Testis (tissue), 2 donors: ENCODE measurements at regions not wholly inside any gene's neighbourhood (a gene's known extent, or its start where the extent isn't known, plus 50 kb on each side); places are given as distances from the start of the nearest gene placed in this dataset.

ENCODE experiments used
- DNase-seq: peaks from one replicate; pipeline ENCODE4 v3.0.0-alpha.2; 2019
- H3K27ac ChIP-seq, 2 donors: fragments of 200-600 bp; sonication (generic); one replicate each; pipeline ENCODE4 v1.5.1; 2019
- H3K27me3 ChIP-seq: fragments of 200-600 bp; sonication (generic); one replicate; pipeline ENCODE4 v1.5.1; 2019
- H3K36me3 ChIP-seq: fragments of 200-600 bp; sonication (generic); one replicate; pipeline ENCODE4 v1.5.1; 2017; ENCODE audit warnings: low read depth; ENCODE audit errors: missing control alignments
- H3K4me1 ChIP-seq: fragments of 200-600 bp; sonication (generic); one replicate; pipeline ENCODE4 v1.5.1; 2019
- H3K4me3 ChIP-seq, 2 donors: fragments of 200-600 bp; sonication (generic); one replicate each; pipeline ENCODE4 v1.5.1; 2017 to 2019
- H3K9me3 ChIP-seq: fragments of 200-600 bp; sonication (generic); one replicate; pipeline ENCODE4 v1.5.1; 2017
- CTCF ChIP-seq, 3 experiments: fragments of 450-650 bp in 2 of 3; fragments of 200-600 bp in 1 of 3; sonication (generic) in 1 of 3; IDR thresholded peaks; one replicate each; pipeline ENCODE4 v1.5.1; 2016 to 2019; ENCODE audit warnings: antibody characterized with exemption in 3 of 3, mild to moderate bottlenecking in 2 of 3, moderate library complexity in 1 of 3
- POLR2A ChIP-seq: fragments of 450-650 bp; IDR thresholded peaks from one replicate; pipeline ENCODE4 v1.6.1; 2017; ENCODE audit warnings: antibody characterized with exemption, mild to moderate bottlenecking, moderate library complexity
- WGBS, 2 donors: methylation state at CpG; one replicate each; pipeline ENCODE4 v1.1.5; 2018; 5-methylcytosine and 5-hydroxymethylcytosine counted together
- intact Hi-C: fragments of 100-400 bp; cut with DNase I; formaldehyde crosslinking; loops from one replicate; pipeline ENCODE4 v1.15.1; 2023; ENCODE audit warnings: low total_unique reads

DNA sequence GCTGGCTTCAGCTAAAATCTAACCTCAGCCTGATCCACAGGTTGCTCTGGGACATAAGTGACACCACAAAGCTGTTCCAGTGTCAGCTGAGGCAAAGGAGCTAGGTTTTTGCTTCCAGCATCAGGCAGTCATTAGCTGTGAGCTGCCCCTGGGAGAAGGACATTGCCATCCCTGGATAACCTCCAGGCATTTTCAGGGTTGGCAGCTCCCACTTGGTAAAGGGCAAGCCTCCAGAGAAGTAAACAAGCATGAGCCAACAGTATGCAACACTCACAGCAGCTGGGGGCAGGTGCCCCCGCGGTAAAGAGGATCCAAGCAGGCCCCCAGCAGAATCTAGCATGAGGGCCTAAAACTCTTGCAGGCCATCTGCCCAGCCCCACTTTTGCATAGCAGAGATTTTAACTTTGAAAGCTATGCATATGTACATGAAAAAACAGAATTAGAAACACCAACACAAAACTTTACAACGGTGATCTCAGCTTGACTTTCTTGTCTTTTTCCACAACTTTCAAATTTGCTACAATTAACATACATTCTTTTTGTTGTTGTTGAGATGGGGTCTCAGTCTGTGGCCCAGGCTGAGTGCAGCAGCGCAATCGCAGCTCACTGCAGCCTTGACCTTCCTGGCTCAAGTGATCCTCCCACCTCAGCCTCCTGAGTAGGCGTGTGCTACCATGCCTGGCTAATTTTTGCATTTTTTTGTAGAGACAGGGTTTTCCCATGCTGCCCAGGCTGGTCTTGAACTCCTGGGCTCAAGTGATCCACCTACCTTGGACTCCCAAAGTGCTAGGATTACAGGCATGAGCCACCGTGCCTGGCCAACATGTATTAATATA lies 83.8 kb upstream of the TPM1 start:
- no peak for TF ChIP-seq CTCF (IDR thresholded peaks at IDR 0.05)
- no peak for TF ChIP-seq POLR2A
- Histone ChIP-seq H3K27ac (peak overlapping the region in 1 of 2 donors; percentile 14), H3K4me1 (peaks cover 10% of the 10 kb centered on the region), H3K27me3 (no peaks in the 10 kb centered on the region), H3K36me3 (no peaks in the 10 kb centered on the region), H3K9me3 (no peaks in the 10 kb centered on the region), H3K4me3 (no peak overlapping the region)
- DNase-seq, result peak; percentile 26
- 51 to 63% methylated on average over 7 of the region's 7 CpGs for WGBS, 2 donors
- intact Hi-C loops, result no loop called here

DNA sequence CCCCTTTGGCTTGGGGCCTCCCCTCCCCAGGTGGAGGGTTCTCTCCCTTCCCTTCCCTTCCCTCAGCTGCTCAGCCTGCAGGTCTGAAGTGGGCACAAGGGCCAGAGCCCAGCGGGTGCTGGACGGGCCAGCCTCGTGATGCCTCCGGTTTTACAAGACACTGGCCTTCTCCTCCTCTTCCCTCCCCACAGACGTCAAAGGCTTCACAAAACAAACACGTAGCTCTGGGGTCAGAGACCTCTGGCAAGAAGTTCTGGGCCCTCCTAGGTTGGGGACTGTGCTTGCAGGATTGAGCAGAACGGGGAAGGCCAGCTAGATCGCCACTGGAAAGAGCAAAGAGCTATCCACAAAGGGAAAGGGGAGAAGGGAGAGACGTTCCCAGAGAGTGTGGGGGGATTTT lies 81.4 kb upstream of the TPM1 start:
- H3K27me3 ChIP-seq, result no peaks in the 10 kb centered on the region
- no peak overlapping the region for H3K4me3 ChIP-seq
- no peaks in the 10 kb centered on the region for H3K9me3 ChIP-seq
- 79 to 86% methylated on average over 6 to 9 of the region's 9 CpGs for WGBS, 2 donors
- H3K4me1 ChIP-seq, result peaks cover 10% of the 10 kb centered on the region
- intact Hi-C loops, result no loop called here
- no peak for DNase-seq
- TF ChIP-seq POLR2A, result no peak
- TF ChIP-seq CTCF (IDR thresholded peaks at IDR 0.05), result no peak
- no peaks in the 10 kb centered on the region for H3K36me3 ChIP-seq
- no peak overlapping the region for H3K27ac ChIP-seq

DNA sequence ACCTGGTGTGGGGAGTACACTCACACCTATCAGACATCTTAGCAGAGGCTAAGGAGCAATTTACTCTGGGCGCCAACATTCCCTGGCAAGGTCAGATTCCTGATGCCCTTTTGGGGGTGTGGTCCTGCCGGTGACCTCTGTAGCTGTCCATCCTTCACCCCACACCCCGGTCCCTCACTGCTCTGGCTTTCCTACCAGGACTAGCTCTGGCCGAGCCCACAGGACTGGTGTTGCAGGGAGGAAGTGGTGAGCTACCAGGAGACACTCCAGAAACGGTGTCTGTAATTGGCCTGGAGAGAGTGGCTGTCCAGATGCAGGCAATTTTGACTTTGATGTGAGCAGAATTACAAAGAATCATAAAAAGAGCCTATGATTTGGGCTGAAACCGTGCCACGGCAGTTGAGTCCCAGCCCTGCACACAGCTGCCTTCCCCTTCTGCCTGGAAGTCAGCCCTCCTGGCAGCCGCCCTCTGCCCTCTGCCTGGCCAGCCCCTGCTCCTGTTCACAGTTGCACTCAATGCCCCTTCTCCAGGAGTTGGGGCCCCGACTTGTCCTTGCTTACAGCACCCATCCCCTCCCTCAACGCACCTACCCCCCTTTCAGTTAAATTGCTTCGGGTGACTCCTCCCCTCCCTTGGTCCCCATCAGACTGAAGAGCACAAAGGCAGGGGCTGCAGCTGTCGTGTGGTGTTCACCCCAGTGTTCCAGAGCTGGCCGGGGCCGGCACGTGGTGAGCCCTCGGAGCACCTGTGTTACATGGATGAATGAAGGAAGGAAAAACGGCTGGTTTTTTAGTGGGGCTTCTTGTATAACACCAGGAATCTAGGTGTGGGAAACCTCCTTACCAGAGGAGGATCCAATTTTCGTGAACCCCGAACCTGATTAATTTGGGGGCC lies 80.2 kb upstream of the TPM1 start:
- DNase-seq, result no peak
- intact Hi-C loops, result no loop called here
- TF ChIP-seq CTCF (IDR thresholded peaks at IDR 0.05) (no peak), POLR2A (no peak)
- Histone ChIP-seq H3K27ac (no peak overlapping the region), H3K36me3 (no peaks in the 10 kb centered on the region), H3K4me1 (peaks cover 10% of the 10 kb centered on the region), H3K4me3 (no peak overlapping the region), H3K9me3 (no peaks in the 10 kb centered on the region), H3K27me3 (no peaks in the 10 kb centered on the region)
- 87 to 88% methylated on average over 19 of the region's 19 CpGs for WGBS, 2 donors

DNA sequence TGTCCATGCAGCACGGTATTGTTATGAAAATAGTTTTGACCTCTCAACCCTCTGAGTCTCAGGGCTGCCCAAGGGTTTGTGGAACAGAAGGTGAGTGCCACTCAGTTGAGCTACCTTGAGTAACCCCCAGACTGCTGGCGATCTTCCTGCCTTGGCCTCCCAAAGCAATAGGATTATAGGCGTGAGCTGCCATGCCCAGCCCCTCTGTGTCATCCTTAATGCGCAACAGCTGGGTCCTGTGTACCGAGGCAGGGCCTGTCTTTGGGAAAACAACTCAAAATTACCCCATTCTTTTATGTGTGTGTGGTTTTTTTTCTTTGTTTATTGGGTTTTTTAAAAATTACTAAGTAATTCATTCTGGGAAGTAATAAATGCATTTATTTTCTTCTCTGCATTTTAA lies 78.3 kb upstream of the TPM1 start:
- intact Hi-C loops, result no loop called here
- TF ChIP-seq CTCF (IDR thresholded peaks at IDR 0.05) (no peak), POLR2A (no peak)
- Histone ChIP-seq H3K9me3 (no peaks in the 10 kb centered on the region), H3K4me3 (no peak overlapping the region), H3K4me1 (no peaks in the 10 kb centered on the region), H3K27me3 (no peaks in the 10 kb centered on the region), H3K36me3 (no peaks in the 10 kb centered on the region), H3K27ac (no peak overlapping the region)
- DNase-seq, result no peak
- WGBS, 2 donors, result 92 to 93% methylated on average over 5 of the region's 5 CpGs
